Panc1 (cell line): ENCODE measurements at regions not wholly inside any gene's neighbourhood (a gene's known extent, or its start where the extent isn't known, plus 50 kb on each side); places are given as distances from the start of the nearest gene placed in this dataset.

Experiments
- ATAC-seq: fragments of 200-7000 bp; cut with Tn5 transposase; 2 replicates; pipeline ENCODE4 v1.9.1; 2020; ENCODE audit warnings: mild to moderate bottlenecking, moderate library complexity
- BruUV-seq: library from RNA; stranded (reverse); fragments of 400-500 nt; replicated peaks from 2 replicates; lab custom pipeline; 2021; lab: Mats Ljungman, UMichigan
- CTCF ChIA-PET: fragments of 300-600 bp; sonication (Branson Sonifier 250); formaldehyde crosslinking; loops from one replicate; lab custom pipeline; 2022; ENCODE audit warnings: antibody characterized with exemption; lab: Charles Lee
- POLR2A ChIA-PET: fragments of 300-600 bp; sonication (Branson Sonifier 250); formaldehyde crosslinking; loops from one replicate; lab custom pipeline; 2022; ENCODE audit warnings: antibody characterized with exemption; lab: Charles Lee
- DNase-seq: peaks from one replicate; pipeline ENCODE4 v3.0.0-alpha.2; 2010; ENCODE audit warnings: low read depth, low spot score
- H3K27ac ChIP-seq: 2 replicates; pipeline ENCODE4 v1.5.1; 2011; ENCODE audit warnings: mild to moderate bottlenecking, low read length, inconsistent platforms
- H3K27me3 ChIP-seq: fragments of 200-500 bp; sonication (Bioruptor generic); 2 replicates; pipeline ENCODE4 v1.6.0; 2014; ENCODE audit warnings: low read length, inconsistent platforms; ENCODE audit not compliant: control insufficient read depth, insufficient read depth
- H3K36me3 ChIP-seq: fragments of 200-500 bp; sonication (Bioruptor generic); 2 replicates; pipeline ENCODE4 v1.5.1; 2014; ENCODE audit warnings: inconsistent platforms, mild to moderate bottlenecking, low read length, moderate library complexity; ENCODE audit not compliant: control insufficient read depth, insufficient read depth
- H3K4me1 ChIP-seq: 2 replicates; pipeline ENCODE4 v1.5.1; 2011; ENCODE audit warnings: inconsistent platforms, mild to moderate bottlenecking, low read length, moderate library complexity; ENCODE audit not compliant: control insufficient read depth, insufficient read depth
- H3K4me3 ChIP-seq, 2 experiments: 2 replicates each; pipeline ENCODE4 v1.5.1; 2011 to 2012; ENCODE audit warnings: low read depth in 2 of 2, low read length in 2 of 2, mild to moderate bottlenecking in 2 of 2, inconsistent platforms in 1 of 2, moderate library complexity in 1 of 2
- H3K9me3 ChIP-seq: fragments of 200-500 bp; sonication (Bioruptor generic); 2 replicates; pipeline ENCODE4 v1.5.1; 2014; ENCODE audit warnings: low read depth, mild to moderate bottlenecking, inconsistent platforms, low read length, moderate library complexity; ENCODE audit not compliant: control insufficient read depth, insufficient read depth
- POLR2AphosphoS5 ChIP-seq: IDR thresholded peaks from 2 replicates; pipeline ENCODE4 v1.6.1; 2012; ENCODE audit warnings: mild to moderate bottlenecking, low read depth, low read length, moderate library complexity
- SIN3A ChIP-seq: IDR thresholded peaks from 2 replicates; pipeline ENCODE4 v1.6.1; 2012; ENCODE audit warnings: low read depth, mild to moderate bottlenecking, low read length, moderate library complexity, borderline replicate concordance; ENCODE audit not compliant: insufficient read depth
- TCF7L2 ChIP-seq: IDR thresholded peaks from 2 replicates; pipeline ENCODE4 v1.6.1; 2011; ENCODE audit warnings: mild to moderate bottlenecking, low read depth, low read length, inconsistent platforms
- in situ Hi-C: cut with HindIII; loops from 2 replicates; pipeline ENCODE4 v1.10.0; 2016; ENCODE audit warnings: low sequenced_read_pairs, low pct_unique_long_range_greater_than_20kb
- intact Hi-C: fragments of 100-400 bp; cut with micrococcal nuclease; formaldehyde crosslinking; loops from one replicate; pipeline ENCODE4 v1.10.0; 2022; ENCODE audit not compliant: unreplicated experiment
- TF ChIP-seq, protein P1 (sequence below), 2 experiments: IDR thresholded peaks; 2 replicates each; pipeline ENCODE4 v1.6.1; 2011 to 2012; ENCODE audit warnings: low read depth in 2 of 2, control low read depth in 1 of 2, low read length in 1 of 2, mild to moderate bottlenecking in 1 of 2, moderate library complexity in 1 of 2; ENCODE audit not compliant: insufficient read depth in 1 of 2
- TF ChIP-seq, protein P2 (sequence below): fragments of 450-650 bp; IDR thresholded peaks from 2 replicates; pipeline ENCODE4 v1.5.1; 2017; ENCODE audit warnings: mild to moderate bottlenecking

DNA sequence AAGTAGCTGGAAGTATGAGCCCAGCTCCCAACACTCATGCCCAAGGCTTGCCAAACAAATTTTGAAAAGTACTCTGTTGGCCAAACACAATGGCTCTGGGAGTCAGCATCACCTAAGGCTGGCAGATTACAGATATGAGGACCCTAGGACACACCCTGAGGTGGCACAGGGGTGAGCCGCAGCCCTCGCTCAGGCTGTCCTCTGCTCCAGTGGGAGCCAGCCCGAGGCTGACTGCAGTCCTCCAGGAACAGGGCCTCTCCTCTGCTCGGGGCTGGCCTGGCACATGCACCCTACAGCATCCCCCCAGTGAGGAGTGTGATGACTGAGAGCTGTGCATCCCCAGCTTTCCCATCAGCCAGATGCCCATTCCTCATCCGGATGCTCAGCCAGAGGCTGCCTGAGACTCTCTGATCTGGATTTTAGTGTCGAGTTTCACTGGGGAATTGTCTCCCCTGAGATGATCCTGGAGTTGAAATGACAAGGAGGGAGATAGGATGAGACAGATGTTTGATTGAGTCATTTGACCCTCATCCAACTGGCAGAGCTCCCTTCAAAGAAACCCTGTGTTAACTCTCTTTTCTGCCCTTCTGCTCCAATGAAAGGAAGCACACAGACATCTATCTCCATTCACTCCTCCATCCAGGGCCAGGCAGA lies 269.3 kb upstream of the NCKAP5 start:
- no peak for ATAC-seq
- TF ChIP-seq POLR2AphosphoS5 = no peak
- no peak for TF ChIP-seq TCF7L2
- TF ChIP-seq, protein P1, sequence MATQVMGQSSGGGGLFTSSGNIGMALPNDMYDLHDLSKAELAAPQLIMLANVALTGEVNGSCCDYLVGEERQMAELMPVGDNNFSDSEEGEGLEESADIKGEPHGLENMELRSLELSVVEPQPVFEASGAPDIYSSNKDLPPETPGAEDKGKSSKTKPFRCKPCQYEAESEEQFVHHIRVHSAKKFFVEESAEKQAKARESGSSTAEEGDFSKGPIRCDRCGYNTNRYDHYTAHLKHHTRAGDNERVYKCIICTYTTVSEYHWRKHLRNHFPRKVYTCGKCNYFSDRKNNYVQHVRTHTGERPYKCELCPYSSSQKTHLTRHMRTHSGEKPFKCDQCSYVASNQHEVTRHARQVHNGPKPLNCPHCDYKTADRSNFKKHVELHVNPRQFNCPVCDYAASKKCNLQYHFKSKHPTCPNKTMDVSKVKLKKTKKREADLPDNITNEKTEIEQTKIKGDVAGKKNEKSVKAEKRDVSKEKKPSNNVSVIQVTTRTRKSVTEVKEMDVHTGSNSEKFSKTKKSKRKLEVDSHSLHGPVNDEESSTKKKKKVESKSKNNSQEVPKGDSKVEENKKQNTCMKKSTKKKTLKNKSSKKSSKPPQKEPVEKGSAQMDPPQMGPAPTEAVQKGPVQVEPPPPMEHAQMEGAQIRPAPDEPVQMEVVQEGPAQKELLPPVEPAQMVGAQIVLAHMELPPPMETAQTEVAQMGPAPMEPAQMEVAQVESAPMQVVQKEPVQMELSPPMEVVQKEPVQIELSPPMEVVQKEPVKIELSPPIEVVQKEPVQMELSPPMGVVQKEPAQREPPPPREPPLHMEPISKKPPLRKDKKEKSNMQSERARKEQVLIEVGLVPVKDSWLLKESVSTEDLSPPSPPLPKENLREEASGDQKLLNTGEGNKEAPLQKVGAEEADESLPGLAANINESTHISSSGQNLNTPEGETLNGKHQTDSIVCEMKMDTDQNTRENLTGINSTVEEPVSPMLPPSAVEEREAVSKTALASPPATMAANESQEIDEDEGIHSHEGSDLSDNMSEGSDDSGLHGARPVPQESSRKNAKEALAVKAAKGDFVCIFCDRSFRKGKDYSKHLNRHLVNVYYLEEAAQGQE (IDR thresholded peaks at IDR 0.05; ENCODE audit: insufficient read depth in 1 of 2, low read depth in 2 of 2, low read length in 1 of 2) = no peak
- no peak for TF ChIP-seq SIN3A
- TF ChIP-seq, protein P2, sequence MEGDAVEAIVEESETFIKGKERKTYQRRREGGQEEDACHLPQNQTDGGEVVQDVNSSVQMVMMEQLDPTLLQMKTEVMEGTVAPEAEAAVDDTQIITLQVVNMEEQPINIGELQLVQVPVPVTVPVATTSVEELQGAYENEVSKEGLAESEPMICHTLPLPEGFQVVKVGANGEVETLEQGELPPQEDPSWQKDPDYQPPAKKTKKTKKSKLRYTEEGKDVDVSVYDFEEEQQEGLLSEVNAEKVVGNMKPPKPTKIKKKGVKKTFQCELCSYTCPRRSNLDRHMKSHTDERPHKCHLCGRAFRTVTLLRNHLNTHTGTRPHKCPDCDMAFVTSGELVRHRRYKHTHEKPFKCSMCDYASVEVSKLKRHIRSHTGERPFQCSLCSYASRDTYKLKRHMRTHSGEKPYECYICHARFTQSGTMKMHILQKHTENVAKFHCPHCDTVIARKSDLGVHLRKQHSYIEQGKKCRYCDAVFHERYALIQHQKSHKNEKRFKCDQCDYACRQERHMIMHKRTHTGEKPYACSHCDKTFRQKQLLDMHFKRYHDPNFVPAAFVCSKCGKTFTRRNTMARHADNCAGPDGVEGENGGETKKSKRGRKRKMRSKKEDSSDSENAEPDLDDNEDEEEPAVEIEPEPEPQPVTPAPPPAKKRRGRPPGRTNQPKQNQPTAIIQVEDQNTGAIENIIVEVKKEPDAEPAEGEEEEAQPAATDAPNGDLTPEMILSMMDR = no peak
- POLR2A ChIA-PET = no interaction called here
- no TSS peak for BruUV-seq
- DNase-seq = no peak
- intact Hi-C loops (no loop called here), in situ Hi-C loops (no loop called here)
- 0 out of 2 replicates have a peak, but pooled peaks cover 2% of the 10 kb centered on the region for H3K9me3 ChIP-seq
- no peaks in the 10 kb centered on the region for H3K27me3 ChIP-seq
- no peaks in the 10 kb centered on the region for H3K4me1 ChIP-seq
- H3K36me3 ChIP-seq = no peaks in the 10 kb centered on the region
- no peak overlapping the region for H3K4me3 ChIP-seq
- no peak overlapping the region for H3K27ac ChIP-seq
- CTCF ChIA-PET = no interaction called here

DNA sequence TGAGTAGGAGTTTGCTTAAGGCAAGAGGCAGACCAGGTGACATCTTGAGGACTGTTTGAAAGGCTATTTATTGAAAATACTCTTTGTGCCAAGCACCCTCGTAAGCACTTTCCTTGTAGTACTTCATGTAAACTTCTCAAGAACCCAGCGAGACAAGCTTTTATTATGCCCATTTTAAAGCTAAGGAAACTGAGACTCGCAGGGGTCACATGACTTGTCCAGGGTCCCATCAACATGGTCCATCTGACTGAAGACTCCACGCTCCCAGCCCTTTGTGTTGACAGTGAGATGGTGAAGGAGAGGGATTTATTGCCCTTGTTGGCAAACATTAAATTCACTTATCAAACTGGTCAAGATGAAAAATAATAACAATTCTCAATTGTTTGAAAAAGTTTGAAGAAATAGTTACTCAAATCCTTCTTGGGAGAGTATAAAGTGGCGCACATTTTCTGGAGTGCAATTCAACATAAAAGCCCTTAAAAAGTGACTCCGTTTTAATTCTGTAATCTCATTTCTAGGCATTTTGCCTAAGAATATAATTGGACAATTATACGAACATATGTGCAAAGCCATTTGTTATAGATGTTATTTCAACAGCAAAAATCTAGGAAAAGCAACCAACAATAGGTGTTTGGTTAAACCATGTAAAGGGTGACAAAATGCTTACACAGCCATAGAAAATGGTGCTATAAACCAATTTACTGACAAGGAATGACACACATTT lies 270.5 kb upstream of the NCKAP5 start:
- H3K27me3 ChIP-seq = no peaks in the 10 kb centered on the region
- intact Hi-C loops (no loop called here), in situ Hi-C loops (no loop called here)
- TF ChIP-seq TCF7L2 (no peak), SIN3A (no peak), POLR2AphosphoS5 (no peak)
- TF ChIP-seq, protein P2 = no peak
- TF ChIP-seq, protein P1 (IDR thresholded peaks at IDR 0.05; ENCODE audit: insufficient read depth in 1 of 2, low read depth in 2 of 2, low read length in 1 of 2) = no peak
- CTCF ChIA-PET = no interaction called here
- no peak overlapping the region for H3K4me3 ChIP-seq
- no peaks in the 10 kb centered on the region for H3K4me1 ChIP-seq
- no peaks in the 10 kb centered on the region for H3K36me3 ChIP-seq
- DNase-seq (no peak), ATAC-seq (no peak)
- H3K27ac ChIP-seq = no peak overlapping the region
- no TSS peak for BruUV-seq
- no peaks in the 10 kb centered on the region for H3K9me3 ChIP-seq
- POLR2A ChIA-PET = no interaction called here
